ENCODE measurements at regions not wholly inside any gene's neighbourhood (a gene's known extent, or its start where the extent isn't known, plus 50 kb on each side); places are given as distances from the start of the nearest gene placed in this dataset.

DNA sequence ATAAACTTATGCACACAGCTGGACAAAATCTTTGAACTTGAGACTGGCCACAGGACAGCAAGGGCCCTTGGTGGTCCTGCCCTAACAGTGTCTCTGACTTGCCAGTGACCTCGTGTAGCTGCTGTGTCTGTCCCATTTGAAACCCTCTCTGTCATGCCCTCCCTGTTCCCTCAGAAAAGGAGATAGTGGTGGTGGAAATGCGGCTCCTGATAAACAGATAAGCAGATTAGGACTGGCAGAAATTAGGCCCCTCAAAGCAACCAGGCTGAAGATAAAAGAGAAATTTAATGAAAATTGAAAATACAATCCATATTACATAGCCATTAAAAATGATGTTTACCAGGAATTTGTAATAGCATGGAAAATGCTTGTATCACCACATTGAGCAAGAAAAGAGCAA lies 136.6 kb upstream of the ATP6AP2 start:
- TF ChIP-seq, protein P1, sequence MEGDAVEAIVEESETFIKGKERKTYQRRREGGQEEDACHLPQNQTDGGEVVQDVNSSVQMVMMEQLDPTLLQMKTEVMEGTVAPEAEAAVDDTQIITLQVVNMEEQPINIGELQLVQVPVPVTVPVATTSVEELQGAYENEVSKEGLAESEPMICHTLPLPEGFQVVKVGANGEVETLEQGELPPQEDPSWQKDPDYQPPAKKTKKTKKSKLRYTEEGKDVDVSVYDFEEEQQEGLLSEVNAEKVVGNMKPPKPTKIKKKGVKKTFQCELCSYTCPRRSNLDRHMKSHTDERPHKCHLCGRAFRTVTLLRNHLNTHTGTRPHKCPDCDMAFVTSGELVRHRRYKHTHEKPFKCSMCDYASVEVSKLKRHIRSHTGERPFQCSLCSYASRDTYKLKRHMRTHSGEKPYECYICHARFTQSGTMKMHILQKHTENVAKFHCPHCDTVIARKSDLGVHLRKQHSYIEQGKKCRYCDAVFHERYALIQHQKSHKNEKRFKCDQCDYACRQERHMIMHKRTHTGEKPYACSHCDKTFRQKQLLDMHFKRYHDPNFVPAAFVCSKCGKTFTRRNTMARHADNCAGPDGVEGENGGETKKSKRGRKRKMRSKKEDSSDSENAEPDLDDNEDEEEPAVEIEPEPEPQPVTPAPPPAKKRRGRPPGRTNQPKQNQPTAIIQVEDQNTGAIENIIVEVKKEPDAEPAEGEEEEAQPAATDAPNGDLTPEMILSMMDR (IDR thresholded peaks at IDR 0.05): no peak
- no peak for TF ChIP-seq POLR2A (IDR thresholded peaks at IDR 0.05)
- no peak for TF ChIP-seq POLR2AphosphoS5 (IDR thresholded peaks at IDR 0.05)

Data from transverse colon (tissue), 4 donors.